Activated naive CD8-positive, alpha-beta T cell treated with anti-CD3 and anti-CD28 coated beads, Interleukin-2, amount 50 U/mL, for 24 hours (primary cell): ENCODE measurements at regions not wholly inside any gene's neighbourhood (a gene's known extent, or its start where the extent isn't known, plus 50 kb on each side); places are given as distances from the start of the nearest gene placed in this dataset.

Experiments
- ATAC-seq: fragments of 150-1000 bp; cut with Tn5 transposase; one replicate; pipeline ENCODE4 v1.10.0; 2021
- DNase-seq: peaks from one replicate; pipeline ENCODE4 v3.0.0; 2021
- H3K27ac Mint-ChIP-seq: one replicate; pipeline ENCODE4 v1.8.0; 2021; ENCODE audit warnings: mild to moderate bottlenecking, mixed read lengths
- H3K27me3 Mint-ChIP-seq: one replicate; pipeline ENCODE4 v1.8.0; 2021; ENCODE audit warnings: mixed read lengths
- H3K36me3 Mint-ChIP-seq: one replicate; pipeline ENCODE4 v1.8.0; 2021; ENCODE audit warnings: low read depth, mixed read lengths
- H3K4me1 Mint-ChIP-seq: one replicate; pipeline ENCODE4 v1.8.0; 2021; ENCODE audit warnings: mixed read lengths
- H3K4me3 Mint-ChIP-seq: one replicate; pipeline ENCODE4 v1.8.0; 2021; ENCODE audit warnings: mild to moderate bottlenecking, moderate library complexity, mixed read lengths
- H3K9me3 Mint-ChIP-seq: one replicate; pipeline ENCODE4 v1.8.0; 2021; ENCODE audit warnings: mixed read lengths

- no peak for DNase-seq
- Mint-ChIP-seq H3K9me3 (no peaks in the 10 kb centered on the region), H3K4me3 (no peak overlapping the region), H3K4me1 (no peaks in the 10 kb centered on the region), H3K27me3 (peaks cover 5% of the 10 kb centered on the region), H3K27ac (no peak overlapping the region), H3K36me3 (no peaks in the 10 kb centered on the region)
- no peak for ATAC-seq
Measured at GRCh38 chr2:129074298-129074920, 755.7 kb upstream of the HS6ST1 start.

GRCh38 chr2:129078548-129078947, 759.9 kb upstream of the HS6ST1 start:
- H3K27ac Mint-ChIP-seq: no peak overlapping the region
- DNase-seq (no peak), ATAC-seq (no peak)
- H3K4me1 Mint-ChIP-seq: no peaks in the 10 kb centered on the region
- no peaks in the 10 kb centered on the region for H3K9me3 Mint-ChIP-seq
- peaks cover 7% of the 10 kb centered on the region for H3K27me3 Mint-ChIP-seq
- no peak overlapping the region for H3K4me3 Mint-ChIP-seq
- H3K36me3 Mint-ChIP-seq: no peaks in the 10 kb centered on the region

- ATAC-seq (no peak), DNase-seq (no peak)
- H3K9me3 Mint-ChIP-seq: no peaks in the 10 kb centered on the region
- no peak overlapping the region for H3K4me3 Mint-ChIP-seq
- no peak overlapping the region for H3K27ac Mint-ChIP-seq
- H3K4me1 Mint-ChIP-seq: no peaks in the 10 kb centered on the region
- no peaks in the 10 kb centered on the region for H3K36me3 Mint-ChIP-seq
- peaks cover 7% of the 10 kb centered on the region for H3K27me3 Mint-ChIP-seq
Measured at GRCh38 chr2:129080715-129081476, 762.2 kb upstream of the HS6ST1 start.

- H3K36me3 Mint-ChIP-seq: no peaks in the 10 kb centered on the region
- H3K27me3 Mint-ChIP-seq: no peaks in the 10 kb centered on the region
- no peak overlapping the region for H3K27ac Mint-ChIP-seq
- no peak for ATAC-seq
- no peaks in the 10 kb centered on the region for H3K4me1 Mint-ChIP-seq
- no peaks in the 10 kb centered on the region for H3K9me3 Mint-ChIP-seq
- DNase-seq: no peak
- H3K4me3 Mint-ChIP-seq: no peak overlapping the region
Measured at GRCh38 chr2:129085386-129085785, 766.7 kb upstream of the HS6ST1 start.

- H3K4me3 Mint-ChIP-seq: no peak overlapping the region
- H3K4me1 Mint-ChIP-seq: no peaks in the 10 kb centered on the region
- no peaks in the 10 kb centered on the region for H3K36me3 Mint-ChIP-seq
- no peaks in the 10 kb centered on the region for H3K27me3 Mint-ChIP-seq
- H3K27ac Mint-ChIP-seq: no peak overlapping the region
- no peak for DNase-seq
- no peaks in the 10 kb centered on the region for H3K9me3 Mint-ChIP-seq
- no peak for ATAC-seq
Measured at GRCh38 chr2:129087133-129087813, 768.6 kb upstream of the HS6ST1 start.

GRCh38 chr2:129091620-129092019, 773.0 kb upstream of the HS6ST1 start:
- ATAC-seq: no peak
- Mint-ChIP-seq H3K4me1 (no peaks in the 10 kb centered on the region), H3K36me3 (no peaks in the 10 kb centered on the region), H3K9me3 (no peaks in the 10 kb centered on the region), H3K27ac (no peak overlapping the region), H3K4me3 (no peak overlapping the region), H3K27me3 (no peaks in the 10 kb centered on the region)
- DNase-seq: no peak

GRCh38 chr2:129092956-129093355, 774.3 kb upstream of the HS6ST1 start:
- Mint-ChIP-seq H3K4me1 (no peaks in the 10 kb centered on the region), H3K27me3 (peaks cover 2% of the 10 kb centered on the region), H3K4me3 (no peak overlapping the region), H3K36me3 (no peaks in the 10 kb centered on the region), H3K27ac (no peak overlapping the region), H3K9me3 (no peaks in the 10 kb centered on the region)
- ATAC-seq (no peak), DNase-seq (no peak)

- peaks cover 2% of the 10 kb centered on the region for H3K27me3 Mint-ChIP-seq
- no peaks in the 10 kb centered on the region for H3K9me3 Mint-ChIP-seq
- no peaks in the 10 kb centered on the region for H3K4me1 Mint-ChIP-seq
- no peaks in the 10 kb centered on the region for H3K36me3 Mint-ChIP-seq
- no peak for ATAC-seq
- DNase-seq: no peak
- H3K27ac Mint-ChIP-seq: no peak overlapping the region
- no peak overlapping the region for H3K4me3 Mint-ChIP-seq
Measured at GRCh38 chr2:129101186-129101585, 782.5 kb upstream of the HS6ST1 start.

- ATAC-seq: peak; percentile 24
- Mint-ChIP-seq H3K4me1 (no peaks in the 10 kb centered on the region), H3K36me3 (no peaks in the 10 kb centered on the region), H3K27me3 (no peaks in the 10 kb centered on the region), H3K4me3 (no peak overlapping the region), H3K9me3 (no peaks in the 10 kb centered on the region), H3K27ac (no peak overlapping the region)
- no peak for DNase-seq
Measured at GRCh38 chr2:129103936-129104878, 785.5 kb upstream of the HS6ST1 start.

GRCh38 chr2:129112181-129112580, 793.5 kb upstream of the HS6ST1 start:
- peaks cover 5% of the 10 kb centered on the region for H3K9me3 Mint-ChIP-seq
- H3K4me3 Mint-ChIP-seq: no peak overlapping the region
- no peak overlapping the region for H3K27ac Mint-ChIP-seq

GRCh38 chr2:129113776-129114175, 795.1 kb upstream of the HS6ST1 start:
- H3K4me3 Mint-ChIP-seq: no peak overlapping the region
- H3K27me3 Mint-ChIP-seq: no peaks in the 10 kb centered on the region
- H3K36me3 Mint-ChIP-seq: no peaks in the 10 kb centered on the region
- ATAC-seq (no peak), DNase-seq (no peak)
- H3K9me3 Mint-ChIP-seq: peaks cover 5% of the 10 kb centered on the region
- no peaks in the 10 kb centered on the region for H3K4me1 Mint-ChIP-seq
- H3K27ac Mint-ChIP-seq: no peak overlapping the region

More at GRCh38 chr2:129112181-129112580, 793.5 kb upstream of the HS6ST1 start:
- no peak for ATAC-seq
- no peaks in the 10 kb centered on the region for H3K4me1 Mint-ChIP-seq
- DNase-seq: no peak
- no peaks in the 10 kb centered on the region for H3K27me3 Mint-ChIP-seq
- no peaks in the 10 kb centered on the region for H3K36me3 Mint-ChIP-seq

GRCh38 chr2:129117434-129117833, 798.8 kb upstream of the HS6ST1 start:
- Mint-ChIP-seq H3K36me3 (no peaks in the 10 kb centered on the region), H3K9me3 (peaks cover 11% of the 10 kb centered on the region), H3K4me3 (no peak overlapping the region), H3K4me1 (no peaks in the 10 kb centered on the region), H3K27ac (no peak overlapping the region), H3K27me3 (peaks cover 2% of the 10 kb centered on the region)
- no peak for ATAC-seq
- no peak for DNase-seq

GRCh38 chr2:129118296-129118695, 799.6 kb upstream of the HS6ST1 start:
- Mint-ChIP-seq H3K36me3 (no peaks in the 10 kb centered on the region), H3K4me1 (no peaks in the 10 kb centered on the region), H3K9me3 (peaks cover 11% of the 10 kb centered on the region), H3K4me3 (no peak overlapping the region), H3K27ac (no peak overlapping the region), H3K27me3 (peaks cover 2% of the 10 kb centered on the region)
- DNase-seq: no peak
- ATAC-seq: no peak

- no peak overlapping the region for H3K27ac Mint-ChIP-seq
- peaks cover 3% of the 10 kb centered on the region for H3K9me3 Mint-ChIP-seq
- H3K4me3 Mint-ChIP-seq: no peak overlapping the region
- ATAC-seq: no peak
- H3K36me3 Mint-ChIP-seq: no peaks in the 10 kb centered on the region
- no peaks in the 10 kb centered on the region for H3K4me1 Mint-ChIP-seq
- peaks cover 2% of the 10 kb centered on the region for H3K27me3 Mint-ChIP-seq
- DNase-seq: no peak
Measured at GRCh38 chr2:129129087-129129486, 810.4 kb upstream of the HS6ST1 start.
